H1 (cell line): ENCODE measurements at regions not wholly inside any gene's neighbourhood (a gene's known extent, or its start where the extent isn't known, plus 50 kb on each side); places are given as distances from the start of the nearest gene placed in this dataset.

Experiments used
- CTCF ChIA-PET: fragments of 300-600 bp; sonication (Branson Sonifier 250); formaldehyde crosslinking; loops from one replicate; lab custom pipeline; 2021; ENCODE audit not compliant: partially characterized antibody; lab: Charles Lee
- POLR2A ChIA-PET: fragments of 300-600 bp; sonication (Branson Sonifier 250); formaldehyde crosslinking; loops from one replicate; lab custom pipeline; 2021; ENCODE audit warnings: inconsistent platforms; ENCODE audit not compliant: partially characterized antibody; lab: Charles Lee
- DNase-seq, 2 experiments: peaks; one replicate each; pipeline versions ENCODE4 v3.0.0 to v3.0.0-alpha.2; 2010 to 2022; ENCODE audit warnings: low spot score in 2 of 2, low read depth in 1 of 2, mixed read lengths in 1 of 2
- FAIRE-seq: peaks from 2 replicates; lab custom pipeline; 2011; peaks lifted over from hg19 to GRCh38; lab: Jason Lieb, UNC
- H2AFZ ChIP-seq: 2 replicates; pipeline ENCODE4 v1.8.1; 2012; ENCODE audit warnings: low read length, inconsistent platforms
- H2AK5ac ChIP-seq: 2 replicates; pipeline ENCODE4 v1.6.1; 2013; ENCODE audit warnings: low read depth, low read length
- H2BK120ac ChIP-seq: replicated peaks from 2 replicates; pipeline ENCODE3; 2013; ENCODE audit warnings: low read depth, low read length, inconsistent platforms
- H2BK12ac ChIP-seq: 2 replicates; pipeline ENCODE4 v1.6.1; 2013; ENCODE audit warnings: low read depth, low read length
- H2BK15ac ChIP-seq: 2 replicates; pipeline ENCODE4 v1.6.1; 2013; ENCODE audit warnings: low read length
- H2BK20ac ChIP-seq: 2 replicates; pipeline ENCODE4 v1.6.1; 2013; ENCODE audit warnings: low read length
- H2BK5ac ChIP-seq: 2 replicates; pipeline ENCODE4 v1.6.1; 2013; ENCODE audit warnings: low read depth, low read length
- H3K14ac ChIP-seq: 2 replicates; pipeline ENCODE4 v1.6.1; 2013; ENCODE audit warnings: inconsistent platforms; ENCODE audit not compliant: insufficient read length
- H3K18ac ChIP-seq: 2 replicates; pipeline ENCODE4 v1.6.1; 2013; ENCODE audit warnings: low read length; ENCODE audit errors: extremely low read depth
- H3K23ac ChIP-seq: 2 replicates; pipeline ENCODE4 v1.6.1; 2013; ENCODE audit warnings: inconsistent platforms; ENCODE audit not compliant: insufficient read length
- H3K23me2 ChIP-seq: 2 replicates; pipeline ENCODE4 v1.6.1; 2013; ENCODE audit warnings: low read depth, low read length
- H3K27ac ChIP-seq: 2 replicates; pipeline ENCODE4 v1.6.1; 2011; ENCODE audit warnings: low read depth, low read length, inconsistent platforms
- H3K27me3 ChIP-seq, 4 experiments: replicated peaks in 1 of 4; 1 replicate in 1 of 4; 2 replicates in 3 of 4; pipeline versions ENCODE4 v1.6.1 to v1.8.1; 2011 to 2013; ENCODE audit warnings: low read length in 3 of 4, mild to moderate bottlenecking in 3 of 4, inconsistent platforms in 2 of 4, mixed read lengths in 2 of 4, moderate library complexity in 1 of 4; ENCODE audit not compliant: control insufficient read depth in 3 of 4, insufficient read depth in 3 of 4; ENCODE audit errors: extremely low read depth in 1 of 4
- H3K36me3 ChIP-seq, 4 experiments: 2 replicates each; pipeline versions ENCODE4 v1.6.1 to v1.8.1; 2011 to 2013; ENCODE audit warnings: mild to moderate bottlenecking in 4 of 4, low read length in 3 of 4, moderate library complexity in 2 of 4, control low read depth in 1 of 4, inconsistent platforms in 1 of 4; ENCODE audit not compliant: insufficient read depth in 4 of 4, control insufficient read depth in 2 of 4
- H3K4ac ChIP-seq: replicated peaks from 2 replicates; pipeline ENCODE3; 2013; ENCODE audit warnings: low read length, low read depth, mixed read lengths, inconsistent platforms; ENCODE audit not compliant: insufficient read length
- H3K4me1 ChIP-seq, 4 experiments: replicated peaks in 1 of 4; 1 replicate in 1 of 4; 2 replicates in 3 of 4; pipeline versions ENCODE4 v1.6.1 to v1.8.1; 2011 to 2013; ENCODE audit warnings: low read length in 3 of 4, inconsistent platforms in 2 of 4, mixed read lengths in 1 of 4; ENCODE audit not compliant: insufficient read depth in 4 of 4, control insufficient read depth in 3 of 4
- H3K4me2 ChIP-seq, 2 experiments: 2 replicates each; pipeline versions ENCODE4 v1.6.1 to v1.8.1; 2011 to 2013; ENCODE audit warnings: low read depth in 2 of 2, low read length in 2 of 2, control low read depth in 1 of 2, inconsistent platforms in 1 of 2, mild to moderate bottlenecking in 1 of 2; ENCODE audit not compliant: insufficient read depth in 1 of 2
- H3K4me3 ChIP-seq, 4 experiments: fragments of 200-600, 300-600 bp in 1 of 4; sonication (generic), shearing (Covaris generic), sonication (Bioruptor Twin) in 1 of 4; 2 replicates each; pipeline versions ENCODE4 v1.5.1 to v1.8.1; 2011 to 2016; ENCODE audit warnings: low read length in 4 of 4, low read depth in 3 of 4, control low read depth in 2 of 4, inconsistent platforms in 2 of 4, mild to moderate bottlenecking in 2 of 4, mixed read lengths in 1 of 4, moderate library complexity in 1 of 4; ENCODE audit not compliant: insufficient read depth in 2 of 4; ENCODE audit errors: extremely low read depth in 1 of 4
- H3K56ac ChIP-seq: replicated peaks from 2 replicates; pipeline ENCODE3; 2013; ENCODE audit warnings: low read depth, mild to moderate bottlenecking, mixed read lengths, low read length, inconsistent platforms; ENCODE audit not compliant: insufficient read length
- H3K79me1 ChIP-seq: 2 replicates; pipeline ENCODE4 v1.6.1; 2013; ENCODE audit warnings: low read depth, low read length, control low read depth
- H3K79me2 ChIP-seq, 2 experiments: 2 replicates each; pipeline versions ENCODE4 v1.6.1 to v1.8.1; 2012 to 2013; ENCODE audit warnings: low read length in 2 of 2, mild to moderate bottlenecking in 2 of 2, inconsistent platforms in 1 of 2; ENCODE audit not compliant: insufficient read depth in 2 of 2, control insufficient read depth in 1 of 2
- H3K9ac ChIP-seq, 4 experiments: replicated peaks in 1 of 4; 1 replicate in 1 of 4; 2 replicates in 3 of 4; pipeline versions ENCODE4 v1.6.1 to v1.8.1; 2011 to 2013; ENCODE audit warnings: low read depth in 3 of 4, low read length in 3 of 4, control low read depth in 2 of 4, mild to moderate bottlenecking in 2 of 4, moderate library complexity in 2 of 4, inconsistent platforms in 1 of 4; ENCODE audit errors: extremely low read depth in 1 of 4
- H3K9me3 ChIP-seq, 2 experiments: 2 replicates each; pipeline versions ENCODE4 v1.6.1 to v1.8.1; 2012 to 2013; ENCODE audit warnings: mild to moderate bottlenecking in 2 of 2, moderate library complexity in 2 of 2, control low read depth in 1 of 2, inconsistent platforms in 1 of 2, low read depth in 1 of 2, low read length in 1 of 2, mixed read lengths in 1 of 2; ENCODE audit not compliant: insufficient read depth in 2 of 2
- H4K20me1 ChIP-seq, 2 experiments: replicated peaks in 1 of 2; 2 replicates each; pipeline versions ENCODE3 to v1.8.1; 2011 to 2013; ENCODE audit warnings: inconsistent platforms in 2 of 2, low read length in 2 of 2, mild to moderate bottlenecking in 1 of 2; ENCODE audit not compliant: insufficient read depth in 2 of 2, control insufficient read depth in 1 of 2
- H4K5ac ChIP-seq: 2 replicates; pipeline ENCODE4 v1.6.1; 2013; ENCODE audit warnings: low read length, low read depth, mixed read lengths, inconsistent platforms; ENCODE audit not compliant: insufficient read length
- H4K8ac ChIP-seq: 2 replicates; pipeline ENCODE4 v1.8.0; 2013; ENCODE audit warnings: mild to moderate bottlenecking, moderate library complexity, low read length, inconsistent platforms; ENCODE audit not compliant: insufficient read depth; ENCODE audit errors: extremely low read depth
- H4K91ac ChIP-seq: replicated peaks from 2 replicates; pipeline ENCODE3; 2013; ENCODE audit warnings: low read length, mixed read lengths, inconsistent platforms; ENCODE audit not compliant: insufficient read length
- BCL11A ChIP-seq, 2 experiments: IDR thresholded peaks; one replicate each; pipeline ENCODE4 v1.6.1; 2011; ENCODE audit warnings: low read depth in 2 of 2, low read length in 2 of 2, mild to moderate bottlenecking in 2 of 2
- GTF2F1 ChIP-seq: IDR thresholded peaks from 2 replicates; pipeline ENCODE4 v1.6.1; 2012; ENCODE audit warnings: low read depth, low read length, improper control_type of control experiment, borderline replicate concordance
- NANOG ChIP-seq: IDR thresholded peaks from 2 replicates; pipeline ENCODE4 v1.6.1; 2011; ENCODE audit warnings: low read length, low read depth, mild to moderate bottlenecking, inconsistent platforms; ENCODE audit not compliant: insufficient read depth, poor library complexity, severe bottlenecking
- SIRT6 ChIP-seq: IDR thresholded peaks from one replicate; pipeline ENCODE4 v1.7.1; 2012; ENCODE audit warnings: low read length, inconsistent platforms
- TEAD4 ChIP-seq: IDR thresholded peaks from 2 replicates; pipeline ENCODE4 v1.6.1; 2012; ENCODE audit warnings: low read depth, low read length, inconsistent platforms, mixed read lengths
- WGBS, 2 experiments: shearing (Covaris generic) in 1 of 2; methylation state at CpG; one replicate each; pipeline versions ENCODE4 v1.1.6 to v1.1.7; 2013 to 2015; ENCODE audit warnings: low lambda C conversion rate in 2 of 2, mixed read lengths in 2 of 2, inconsistent platforms in 1 of 2, low coverage in 1 of 2, missing lambda C conversion rate in 1 of 2; ENCODE audit not compliant: insufficient replicate concordance in 2 of 2, insufficient coverage in 1 of 2, insufficient read length in 1 of 2; ENCODE audit errors: extremely low coverage in 1 of 2, missing lambda C conversion rate in 1 of 2; 5-methylcytosine and 5-hydroxymethylcytosine counted together
- TF ChIP-seq, protein P1 (sequence below): IDR thresholded peaks from 2 replicates; pipeline ENCODE4 v1.6.1; 2012; ENCODE audit warnings: low read length, inconsistent platforms

DNA sequence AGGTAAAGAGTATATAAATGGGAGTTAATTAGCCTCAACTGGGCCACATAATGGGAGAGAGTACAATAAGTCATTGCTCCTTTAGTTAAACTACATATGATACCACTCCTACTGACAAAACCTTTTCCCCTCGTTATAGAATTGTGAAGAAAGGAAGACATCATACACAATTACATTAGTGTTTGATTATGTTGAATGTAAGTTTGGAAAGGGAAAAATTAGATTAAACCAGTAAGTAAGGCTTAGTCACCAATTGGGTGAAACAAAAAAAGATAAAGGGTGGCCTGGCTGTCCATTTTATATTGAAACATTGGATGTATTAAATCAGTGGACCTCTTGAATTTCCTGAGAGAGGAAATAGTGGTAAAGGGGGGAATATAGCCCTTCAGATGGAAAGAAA is 464.3 kb upstream of the PAPPA start:
- no peaks in the 10 kb centered on the region for H3K4me1 ChIP-seq
- CTCF ChIA-PET = interaction anchor here (0.9 to 1.5 kb wide), 2 partner anchors 99 to 459 kb away, joined by 3 to 4 read pairs; no protein-coding TSS in a partner anchor
- no peak overlapping the region for H3K56ac ChIP-seq
- H2BK5ac ChIP-seq = no peak overlapping the region
- POLR2A ChIA-PET = no interaction called here
- H3K4ac ChIP-seq = no peak overlapping the region
- WGBS, 2 experiments = 85% methylated on average over 1 of the region's 1 CpG; no CpG with 5 or more reads in 1 of the 2 experiments
- H3K9ac ChIP-seq = no peak overlapping the region
- no peak overlapping the region for H2BK120ac ChIP-seq
- no peak overlapping the region for H2AFZ ChIP-seq
- H3K14ac ChIP-seq = no peak overlapping the region
- DNase-seq (no peak), FAIRE-seq (no peak)
- no peak overlapping the region for H4K91ac ChIP-seq
- H3K27ac ChIP-seq = no peak overlapping the region
- no peaks in the 10 kb centered on the region for H3K23me2 ChIP-seq
- no peaks in the 10 kb centered on the region for H3K27me3 ChIP-seq
- H4K8ac ChIP-seq = no peak overlapping the region
- no peak overlapping the region for H3K4me3 ChIP-seq
- H2BK15ac ChIP-seq = no peak overlapping the region
- no peak overlapping the region for H2AK5ac ChIP-seq
- no peaks in the 10 kb centered on the region for H3K79me1 ChIP-seq
- H2BK12ac ChIP-seq = no peak overlapping the region
- TF ChIP-seq NANOG = no peak
- no peak for TF ChIP-seq BCL11A (IDR thresholded peaks at IDR 0.05; ENCODE audit: low read depth in 2 of 2, low read length in 2 of 2)
- TF ChIP-seq, protein P1, sequence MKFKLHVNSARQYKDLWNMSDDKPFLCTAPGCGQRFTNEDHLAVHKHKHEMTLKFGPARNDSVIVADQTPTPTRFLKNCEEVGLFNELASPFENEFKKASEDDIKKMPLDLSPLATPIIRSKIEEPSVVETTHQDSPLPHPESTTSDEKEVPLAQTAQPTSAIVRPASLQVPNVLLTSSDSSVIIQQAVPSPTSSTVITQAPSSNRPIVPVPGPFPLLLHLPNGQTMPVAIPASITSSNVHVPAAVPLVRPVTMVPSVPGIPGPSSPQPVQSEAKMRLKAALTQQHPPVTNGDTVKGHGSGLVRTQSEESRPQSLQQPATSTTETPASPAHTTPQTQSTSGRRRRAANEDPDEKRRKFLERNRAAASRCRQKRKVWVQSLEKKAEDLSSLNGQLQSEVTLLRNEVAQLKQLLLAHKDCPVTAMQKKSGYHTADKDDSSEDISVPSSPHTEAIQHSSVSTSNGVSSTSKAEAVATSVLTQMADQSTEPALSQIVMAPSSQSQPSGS = no peak
- TF ChIP-seq SIRT6 = no peak
- no peak for TF ChIP-seq GTF2F1
- TF ChIP-seq TEAD4 = no peak
- no peaks in the 10 kb centered on the region for H3K9me3 ChIP-seq
- no peaks in the 10 kb centered on the region; a peak in 1 of 8 replicates for H3K36me3 ChIP-seq
- no peaks in the 10 kb centered on the region for H3K79me2 ChIP-seq
- H4K5ac ChIP-seq = no peak overlapping the region
- H3K23ac ChIP-seq = no peak overlapping the region
- no peaks in the 10 kb centered on the region for H4K20me1 ChIP-seq
- H3K18ac ChIP-seq = no peak overlapping the region
- H3K4me2 ChIP-seq = no peak overlapping the region
- H2BK20ac ChIP-seq = no peak overlapping the region
